HepG2 (cell line): ENCODE measurements at regions not wholly inside any gene's neighbourhood (a gene's known extent, or its start where the extent isn't known, plus 50 kb on each side); places are given as distances from the start of the nearest gene placed in this dataset.
"Not testable (repeated sequence)": the region's sequence is repeated elsewhere in the genome, so short reads cannot be mapped to it uniquely, and the experiment has no call there.

Experiments used
- ATAC-seq: fragments of 200-7000 bp; cut with Tn5 transposase; 3 replicates; pipeline ENCODE4 v1.9.1; 2020; ENCODE audit warnings: mild to moderate bottlenecking, moderate library complexity
- BruUV-seq: library from RNA; stranded (reverse); fragments of 400-500 nt; replicated peaks from 2 replicates; lab custom pipeline; 2021; lab: Mats Ljungman, UMichigan
- CTCF ChIA-PET: fragments of 300-600 bp; formaldehyde crosslinking; extraction: SDS; loops from one replicate; lab custom pipeline; 2021; ENCODE audit warnings: low total read pairs, inconsistent platforms, low intra/inter-chr PET ratio; lab: Yijun Ruan, JAX
- POLR2A ChIA-PET: fragments of 350-600 bp; sonication (Branson Sonifier 250); formaldehyde crosslinking; loops from one replicate; lab custom pipeline; 2020; ENCODE audit warnings: antibody characterized with exemption, inconsistent platforms; lab: Yijun Ruan, JAX
- DNase-seq: peaks from one replicate; pipeline ENCODE4 v3.0.0-alpha.2; 2015; ENCODE audit warnings: low spot score
- FAIRE-seq: peaks from 3 replicates; lab custom pipeline; 2011; peaks lifted over from hg19 to GRCh38; lab: Jason Lieb, UNC
- H2AFZ ChIP-seq: one replicate; pipeline ENCODE4 v1.6.1; 2011; ENCODE audit warnings: low read length, inconsistent platforms
- H3K27ac ChIP-seq: fragments of 300-600 bp; 3 replicates; pipeline ENCODE4 v1.8.0; 2011; ENCODE audit warnings: mixed run types, mild to moderate bottlenecking, mixed read lengths, low read length, inconsistent platforms; ENCODE audit not compliant: insufficient read depth; ENCODE audit errors: extremely low read length
- H3K27me3 ChIP-seq, 2 experiments: fragments of 200-600 bp in 1 of 2; 2 replicates in 1 of 2; 3 replicates in 1 of 2; pipeline versions ENCODE4 v1.6.0 to v1.8.0; 2011; ENCODE audit warnings: low read length in 2 of 2, mild to moderate bottlenecking in 2 of 2, moderate library complexity in 2 of 2, inconsistent platforms in 1 of 2; ENCODE audit not compliant: insufficient read depth in 2 of 2, control insufficient read depth in 1 of 2
- H3K36me3 ChIP-seq, 2 experiments: fragments of 200-600 bp in 1 of 2; replicated peaks in 1 of 2; 2 replicates in 1 of 2; 3 replicates in 1 of 2; pipeline versions ENCODE4 v1.5.1 to v1.8.0; 2011; ENCODE audit warnings: low read length in 2 of 2, inconsistent platforms in 1 of 2; ENCODE audit not compliant: insufficient read depth in 2 of 2, control insufficient read depth in 1 of 2
- H3K4me1 ChIP-seq: 2 replicates; pipeline ENCODE4 v1.5.1; 2012; ENCODE audit warnings: low read length, inconsistent platforms; ENCODE audit not compliant: insufficient read depth
- H3K4me2 ChIP-seq: 2 replicates; pipeline ENCODE4 v1.6.0; 2011; ENCODE audit warnings: low read depth, low read length, inconsistent platforms
- H3K4me3 ChIP-seq, 3 experiments: fragments of 200-600 bp in 1 of 3; sonication (generic), shearing (Covaris generic) in 1 of 3; replicated peaks in 1 of 3; 2 replicates each; pipeline ENCODE4 v1.5.1; 2011 to 2016; ENCODE audit warnings: low read length in 3 of 3, inconsistent platforms in 2 of 3, low read depth in 2 of 3, mild to moderate bottlenecking in 2 of 3, control low read depth in 1 of 3, mixed read lengths in 1 of 3; ENCODE audit not compliant: insufficient read depth in 1 of 3
- H3K79me2 ChIP-seq: one replicate; pipeline ENCODE4 v1.6.1; 2011; ENCODE audit warnings: low read length, inconsistent platforms; ENCODE audit not compliant: insufficient read depth
- H3K9ac ChIP-seq: 2 replicates; pipeline ENCODE4 v1.6.0; 2011; ENCODE audit warnings: mild to moderate bottlenecking, low read depth, low read length, inconsistent platforms; ENCODE audit not compliant: insufficient read depth
- H3K9me3 ChIP-seq: 2 replicates; pipeline ENCODE4 v1.5.1; 2012; ENCODE audit warnings: mild to moderate bottlenecking, low read length
- H4K20me1 ChIP-seq: 2 replicates; pipeline ENCODE4 v1.6.0; 2011; ENCODE audit warnings: inconsistent platforms, mild to moderate bottlenecking, low read length, moderate library complexity; ENCODE audit not compliant: insufficient read depth
- POGK ChIP-seq: sonication (generic); formaldehyde crosslinking; conservative IDR thresholded peaks from 2 replicates; pipeline ENCODE4 v1.8.0; 2022; ENCODE audit warnings: mild to moderate bottlenecking, moderate library complexity, missing genetic modification reagents
- TRIM24 ChIP-seq: sonication (generic); formaldehyde crosslinking; IDR thresholded peaks from 2 replicates; pipeline ENCODE4 v1.8.0; 2022; ENCODE audit warnings: mild to moderate bottlenecking, missing genetic modification reagents
- ZNF121 ChIP-seq: sonication (generic); formaldehyde crosslinking; IDR thresholded peaks from 2 replicates; pipeline ENCODE4 v1.5.0; 2020; ENCODE audit warnings: mild to moderate bottlenecking, missing genetic modification reagents
- ZNF549 ChIP-seq: sonication (generic); formaldehyde crosslinking; IDR thresholded peaks from 2 replicates; pipeline ENCODE4 v1.5.0; 2020; ENCODE audit warnings: missing genetic modification reagents
- ZNF678 ChIP-seq: sonication (generic); formaldehyde crosslinking; IDR thresholded peaks from 2 replicates; pipeline ENCODE4 v1.4.0; 2020; ENCODE audit warnings: mild to moderate bottlenecking, missing genetic modification reagents
- WGBS: methylation state at CpG from one replicate; pipeline ENCODE4 v1.1.6; 2017; ENCODE audit warnings: low lambda C conversion rate; 5-methylcytosine and 5-hydroxymethylcytosine counted together
- in situ Hi-C: cut with HindIII; loops from 2 replicates; pipeline ENCODE4 v1.10.0; 2017; ENCODE audit warnings: low pct_unique_long_range_greater_than_20kb; ENCODE audit not compliant: extremely low pct_ligation_motif_present
- intact Hi-C: fragments of 100-400 bp; cut with micrococcal nuclease; formaldehyde crosslinking; loops from one replicate; pipeline ENCODE4 v1.10.0; 2022; ENCODE audit not compliant: unreplicated experiment

GRCh38 chr10:21441625-21442024 lies 83.9 kb downstream of the SKIDA1 start:
- Histone ChIP-seq H3K27me3 (no peaks in the 10 kb centered on the region; a peak in 1 of 5 replicates), H3K79me2 (no peaks in the 10 kb centered on the region), H3K4me1 (no peaks in the 10 kb centered on the region), H2AFZ (no peak overlapping the region), H3K4me3 (no peak overlapping the region), H4K20me1 (no peaks in the 10 kb centered on the region), H3K4me2 (no peak overlapping the region), H3K9ac (no peak overlapping the region), H3K9me3 (no peaks in the 10 kb centered on the region), H3K27ac (no peak overlapping the region), H3K36me3 (no peaks in the 10 kb centered on the region)
- no TSS peak for BruUV-seq
- WGBS = 21% methylated on average over 2 of the region's 2 CpGs
- TF ChIP-seq ZNF121 (CRISPR knock-in tag) = 0 out of 2 replicates have a peak, but pooled peaks have one; percentile 40
- TF ChIP-seq TRIM24 (CRISPR knock-in tag) = no peak
- no peak for TF ChIP-seq ZNF549
- no peak for TF ChIP-seq POGK (CRISPR knock-in tag)
- TF ChIP-seq ZNF678 (CRISPR knock-in tag) = no peak
- DNase-seq = no peak
- intact Hi-C loops (no loop called here), in situ Hi-C loops (no loop called here)
- POLR2A ChIA-PET = no interaction called here
- CTCF ChIA-PET = no interaction called here
- ATAC-seq = no peak
- FAIRE-seq = no peak

- DNase-seq, in situ Hi-C loops, H3K4me1 ChIP-seq, H3K9me3 ChIP-seq, H3K27ac ChIP-seq, H2AFZ ChIP-seq, POLR2A ChIA-PET, FAIRE-seq, ATAC-seq, H3K4me3 ChIP-seq, H3K79me2 ChIP-seq, intact Hi-C loops, H4K20me1 ChIP-seq, H3K9ac ChIP-seq, CTCF ChIA-PET, BruUV-seq, H3K4me2 ChIP-seq, H3K36me3 ChIP-seq: not testable (repeated sequence)
- H3K27me3 ChIP-seq = peaks cover 2 to 14% of the 10 kb centered on the region in 2 experiments; a peak in 3 of 5 replicates
- 22% methylated on average over 10 of the region's 10 CpGs for WGBS
Observed at GRCh38 chr10:21438914-21439313, 86.6 kb downstream of the SKIDA1 start.
